Loucy (cell line): ENCODE measurements at regions not wholly inside any gene's neighbourhood (a gene's known extent, or its start where the extent isn't known, plus 50 kb on each side); places are given as distances from the start of the nearest gene placed in this dataset.

ENCODE experiments used
- H2AFZ ChIP-seq: fragments of 200-600 bp; sonication (generic); 2 replicates; pipeline ENCODE4 v1.6.0; 2016; ENCODE audit warnings: antibody characterized with exemption, mild to moderate bottlenecking, low read length, moderate library complexity
- H3F3A ChIP-seq: fragments of 200-600 bp; 2 replicates; pipeline ENCODE4 v1.6.0; 2016; ENCODE audit warnings: antibody characterized with exemption, low read depth, mild to moderate bottlenecking
- H3K27me3 ChIP-seq: fragments of 200-600 bp; sonication (generic); 2 replicates; pipeline ENCODE4 v1.6.1; 2014; ENCODE audit warnings: low read length, mild to moderate bottlenecking; ENCODE audit not compliant: insufficient read depth, poor library complexity, severe bottlenecking
- H3K36me3 ChIP-seq: fragments of 200-600 bp; sonication (generic); 2 replicates; pipeline ENCODE4 v1.6.1; 2016; ENCODE audit warnings: low read length; ENCODE audit not compliant: insufficient read depth
- H3K4me1 ChIP-seq: fragments of 200-600 bp; sonication (generic); 2 replicates; pipeline ENCODE4 v1.5.1; 2014; ENCODE audit warnings: low read length, mild to moderate bottlenecking; ENCODE audit not compliant: insufficient read depth, poor library complexity, severe bottlenecking
- H3K4me2 ChIP-seq: fragments of 200-600 bp; sonication (generic); 2 replicates; pipeline ENCODE4 v1.6.0; 2014; ENCODE audit warnings: antibody characterized with exemption, low read length, low read depth, mild to moderate bottlenecking; ENCODE audit not compliant: poor library complexity, severe bottlenecking
- H3K4me3 ChIP-seq: fragments of 200-600 bp; sonication (generic); 2 replicates; pipeline ENCODE4 v1.5.1; 2014; ENCODE audit warnings: low read length, mild to moderate bottlenecking, mixed read lengths; ENCODE audit not compliant: poor library complexity, severe bottlenecking
- H3K79me2 ChIP-seq: fragments of 200-600 bp; sonication (generic); 2 replicates; pipeline ENCODE4 v1.6.1; 2014; ENCODE audit warnings: low read length; ENCODE audit not compliant: insufficient read depth
- H3K9ac ChIP-seq: fragments of 200-600 bp; sonication (generic); 2 replicates; pipeline ENCODE4 v1.6.0; 2014; ENCODE audit warnings: mild to moderate bottlenecking, low read depth, low read length, moderate library complexity; ENCODE audit not compliant: poor library complexity, severe bottlenecking
- H3K9me2 ChIP-seq: fragments of 200-600 bp; sonication (generic); replicated peaks from 2 replicates; pipeline ENCODE4 v1.6.1; 2016; ENCODE audit warnings: low read depth, low read length, mixed read lengths
- H3K9me3 ChIP-seq: fragments of 200-600 bp; sonication (generic); 2 replicates; pipeline ENCODE4 v1.6.1; 2014; ENCODE audit warnings: mild to moderate bottlenecking, antibody characterized with exemption, low read length, low read depth; ENCODE audit not compliant: insufficient read depth
- H4K20me1 ChIP-seq: fragments of 200-600 bp; sonication (generic); 2 replicates; pipeline ENCODE4 v1.6.0; 2014; ENCODE audit warnings: antibody characterized with exemption, low read length, mild to moderate bottlenecking; ENCODE audit not compliant: insufficient read depth, poor library complexity, severe bottlenecking
- CTCF ChIP-seq: fragments of 200-600 bp; sonication (generic); conservative IDR thresholded peaks from 2 replicates; pipeline ENCODE4 v1.5.1; 2014; ENCODE audit warnings: mild to moderate bottlenecking, antibody characterized with exemption, low read length
- EZH2phosphoT487 ChIP-seq: fragments of 200-600 bp; IDR thresholded peaks from 2 replicates; pipeline ENCODE4 v1.6.1; 2018; ENCODE audit warnings: antibody characterized with exemption, mild to moderate bottlenecking, moderate library complexity, borderline replicate concordance

GRCh38 chr16:66278111-66278531 is 88.4 kb upstream of the CDH5 start:
- Histone ChIP-seq H2AFZ (no peak overlapping the region), H3K4me3 (no peak overlapping the region), H3K36me3 (no peaks in the 10 kb centered on the region), H3K9me2 (no peaks in the 10 kb centered on the region), H3K9ac (no peak overlapping the region), H4K20me1 (no peaks in the 10 kb centered on the region), H3K27me3 (no peaks in the 10 kb centered on the region), H3K4me2 (no peak overlapping the region), H3F3A (no peaks in the 10 kb centered on the region), H3K9me3 (no peaks in the 10 kb centered on the region), H3K79me2 (no peaks in the 10 kb centered on the region), H3K4me1 (no peaks in the 10 kb centered on the region)
- TF ChIP-seq EZH2phosphoT487, result no peak
- TF ChIP-seq CTCF, result no peak

GRCh38 chr16:66277311-66278070 is 89.0 kb upstream of the CDH5 start:
- Histone ChIP-seq H3K9me3 (no peaks in the 10 kb centered on the region), H2AFZ (no peak overlapping the region), H3F3A (no peaks in the 10 kb centered on the region), H3K79me2 (no peaks in the 10 kb centered on the region), H3K4me2 (no peak overlapping the region), H3K4me1 (no peaks in the 10 kb centered on the region), H3K9me2 (no peaks in the 10 kb centered on the region), H3K36me3 (no peaks in the 10 kb centered on the region), H3K27me3 (no peaks in the 10 kb centered on the region), H4K20me1 (no peaks in the 10 kb centered on the region), H3K4me3 (no peak overlapping the region), H3K9ac (no peak overlapping the region)
- TF ChIP-seq EZH2phosphoT487 (no peak), CTCF (no peak)

- Histone ChIP-seq H3K9me2 (no peaks in the 10 kb centered on the region), H3K27me3 (no peaks in the 10 kb centered on the region), H3F3A (no peaks in the 10 kb centered on the region), H3K4me1 (no peaks in the 10 kb centered on the region), H3K4me3 (no peak overlapping the region), H2AFZ (no peak overlapping the region), H3K79me2 (no peaks in the 10 kb centered on the region), H3K9me3 (no peaks in the 10 kb centered on the region), H3K36me3 (no peaks in the 10 kb centered on the region), H4K20me1 (no peaks in the 10 kb centered on the region), H3K4me2 (no peak overlapping the region), H3K9ac (no peak overlapping the region)
- TF ChIP-seq EZH2phosphoT487 (no peak), CTCF (peak; percentile 83)
These were observed 90.6 kb upstream of the CDH5 start for GRCh38 chr16:66275775-66276428.
